Tibial nerve (tissue), 4 donors: ENCODE measurements at regions not wholly inside any gene's neighbourhood (a gene's known extent, or its start where the extent isn't known, plus 50 kb on each side); places are given as distances from the start of the nearest gene placed in this dataset.

Experiments used
- CTCF ChIP-seq, 5 experiments: fragments of 200-600 bp in 3 of 5; fragments of 450-650 bp in 2 of 5; sonication (generic) in 3 of 5; IDR thresholded peaks; one replicate each; pipeline ENCODE4 v1.5.1; 2016 to 2019; ENCODE audit warnings: antibody characterized with exemption in 5 of 5, mild to moderate bottlenecking in 3 of 5, moderate library complexity in 2 of 5
- EP300 ChIP-seq, 2 donors: sonication (generic); formaldehyde crosslinking; IDR thresholded peaks; one replicate each; pipeline ENCODE4 v1.6.1; 2017; ENCODE audit warnings: antibody characterized with exemption in 2 of 2, mild to moderate bottlenecking in 1 of 2
- POLR2A ChIP-seq, 2 donors: fragments of 450-650 bp; IDR thresholded peaks; one replicate each; pipeline ENCODE4 v1.6.1; 2017; ENCODE audit warnings: antibody characterized with exemption in 2 of 2, mild to moderate bottlenecking in 2 of 2, moderate library complexity in 2 of 2

- no peak for TF ChIP-seq EP300 (IDR thresholded peaks at IDR 0.05)
- no peak for TF ChIP-seq CTCF (IDR thresholded peaks at IDR 0.05)
- no peak for TF ChIP-seq POLR2A (IDR thresholded peaks at IDR 0.05)
These were observed 52.9 kb upstream of the SPATA31E1 start for GRCh38 chr9:87829756-87830155.
